Right forelimb (tissue), 1 donor: ENCODE measurements at regions not wholly inside any gene's neighbourhood (a gene's known extent, or its start where the extent isn't known, plus 50 kb on each side); places are given as distances from the start of the nearest gene placed in this dataset.

Source experiments
- DNase-seq: peaks from one replicate; pipeline ENCODE4 v3.0.0-alpha.2; 2018

GRCh38 chr10:7477538-7478334, 66.9 kb upstream of the SFMBT2 start:
- no peak for DNase-seq

DNA sequence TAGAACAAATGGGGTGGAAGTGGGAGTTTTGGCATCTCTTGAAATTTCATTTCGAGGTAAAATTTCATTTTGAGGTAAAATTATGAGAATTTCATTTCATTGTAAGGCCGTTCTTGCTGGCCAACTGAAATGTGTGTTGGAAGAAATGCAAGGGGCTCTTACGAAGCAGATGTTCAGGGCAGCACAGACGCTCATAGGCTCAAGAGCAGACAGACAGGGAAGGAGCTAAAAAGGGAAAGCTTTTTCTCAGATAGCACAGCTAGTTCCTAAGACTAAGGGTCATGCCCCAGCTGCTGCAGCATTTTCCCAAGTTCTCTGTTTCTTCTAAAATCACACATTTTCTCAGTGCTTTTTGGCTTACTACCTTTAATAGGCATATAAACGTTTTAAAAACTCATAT, 65.1 kb upstream of the SFMBT2 start:
- DNase-seq, result no peak

DNA sequence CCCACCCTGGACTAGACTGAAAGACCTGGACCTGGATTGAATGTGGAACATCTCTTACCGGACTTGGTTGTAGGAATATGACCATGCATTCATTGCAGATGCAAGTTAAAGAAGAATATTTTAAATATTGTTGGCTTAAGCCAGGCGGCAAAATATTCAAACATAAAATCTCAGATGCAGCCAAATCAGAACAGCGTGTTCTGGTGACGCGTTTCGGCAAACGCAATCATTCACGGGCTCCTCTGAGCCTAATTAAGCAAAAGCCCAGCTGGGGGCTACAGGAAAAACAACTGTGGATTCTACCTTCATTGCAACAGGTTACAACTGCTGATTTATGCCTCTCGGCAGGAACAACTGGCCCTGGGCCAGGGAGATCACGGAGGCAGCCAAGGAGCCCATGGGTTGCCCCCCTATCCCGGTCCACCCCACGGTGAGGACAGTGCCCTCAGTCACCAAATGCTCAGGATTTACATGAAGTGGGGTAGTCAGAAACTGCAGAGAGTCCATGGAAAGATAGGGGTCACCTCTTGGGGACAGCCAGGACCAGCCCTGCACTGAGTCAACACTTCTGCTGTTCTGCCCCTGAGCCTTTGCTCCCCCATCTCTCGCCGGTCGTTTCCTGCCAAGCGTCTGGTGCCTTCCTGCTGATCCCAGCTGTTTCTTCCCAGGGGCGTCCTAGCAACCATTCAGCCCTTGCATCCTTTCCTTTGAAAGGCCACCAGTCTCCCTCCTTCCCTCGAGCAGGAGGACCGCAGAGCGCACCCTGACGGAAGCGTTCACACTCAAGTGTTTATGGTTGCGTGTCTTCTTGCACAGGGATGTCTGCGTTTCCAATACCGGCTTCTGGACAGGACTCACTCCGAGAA, 64.4 kb upstream of the SFMBT2 start:
- DNase-seq, result peak; percentile 61

DNA sequence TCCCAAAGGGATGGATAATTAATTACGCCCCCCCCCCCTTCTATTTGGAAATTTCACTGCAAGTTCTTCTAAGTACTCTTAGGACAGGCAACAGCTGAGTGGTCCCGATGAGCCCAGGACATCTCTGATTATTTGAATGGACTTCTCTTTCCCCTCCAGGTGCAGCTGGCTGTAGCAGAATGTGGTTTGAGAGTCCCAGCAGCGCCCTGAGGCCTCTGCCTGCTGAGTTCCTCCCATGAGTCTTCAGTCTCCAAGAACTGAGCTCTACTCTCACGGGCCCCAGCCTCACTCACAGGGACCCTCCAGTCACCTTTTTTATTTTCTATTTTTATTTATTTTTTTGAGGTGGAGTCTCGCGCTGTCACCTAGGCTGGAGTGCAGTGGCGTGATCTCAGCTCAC, 63.6 kb upstream of the SFMBT2 start:
- DNase-seq, result no peak

GRCh38 chr10:7473474-7473873, 62.6 kb upstream of the SFMBT2 start:
- no peak for DNase-seq

DNA sequence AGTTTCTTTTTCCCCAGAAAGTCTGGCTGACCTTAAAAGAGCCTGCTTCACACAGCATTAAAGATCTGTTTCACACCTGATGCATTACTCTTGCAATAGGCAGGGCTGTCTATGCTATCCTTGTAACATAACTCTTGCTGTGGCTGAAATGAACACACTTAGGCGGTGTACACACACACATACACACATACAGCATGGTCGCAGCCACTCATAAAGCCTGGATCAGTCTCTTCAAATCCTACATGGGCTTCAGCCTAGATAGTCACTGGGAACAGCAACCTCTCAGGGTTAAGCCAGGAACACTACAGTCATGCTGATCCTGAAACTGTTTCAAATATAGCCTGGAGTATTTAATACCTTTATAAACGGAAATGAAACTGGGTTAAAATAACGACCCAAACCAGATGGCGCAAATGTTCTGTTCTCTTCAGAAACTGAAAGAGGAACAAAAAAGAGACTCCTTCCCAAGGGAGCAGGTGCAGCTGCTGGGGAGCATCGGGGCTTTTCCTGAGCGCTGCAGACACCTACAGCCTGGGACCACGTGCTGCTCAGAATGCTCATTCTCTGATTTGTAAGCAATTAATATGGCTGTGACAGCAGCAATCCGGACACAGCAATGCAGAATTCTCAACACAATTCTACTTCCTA, 61.0 kb upstream of the SFMBT2 start:
- DNase-seq, result no peak

DNA sequence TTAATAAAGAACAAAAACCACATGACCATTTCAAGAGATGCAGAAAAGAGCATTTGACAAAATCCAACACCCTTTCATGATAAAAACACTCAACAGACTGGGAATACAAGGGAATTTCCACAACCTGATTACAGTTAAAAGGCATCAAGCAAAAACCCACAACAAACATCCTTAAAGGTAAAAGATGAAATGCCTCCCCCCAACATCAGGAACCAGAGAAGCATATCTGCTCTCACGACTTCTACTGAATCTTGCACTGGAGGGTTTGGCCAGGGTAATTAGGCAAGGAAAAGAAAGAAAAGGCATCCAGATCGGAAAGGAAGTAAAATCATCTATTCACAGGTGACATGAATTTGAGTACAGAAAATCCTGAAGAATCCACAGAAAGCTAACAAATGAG, 59.5 kb upstream of the SFMBT2 start:
- DNase-seq, result no peak

GRCh38 chr10:7467031-7467667, 56.3 kb upstream of the SFMBT2 start:
- no peak for DNase-seq

GRCh38 chr10:7464691-7465090, 53.9 kb upstream of the SFMBT2 start:
- no peak for DNase-seq
